Stimulated activated CD8-positive, alpha-beta memory T cell treated with anti-CD3 and anti-CD28 coated beads, Interleukin-15, amount 100 ng/mL, for 1 hour (primary cell): ENCODE measurements at regions not wholly inside any gene's neighbourhood (a gene's known extent, or its start where the extent isn't known, plus 50 kb on each side); places are given as distances from the start of the nearest gene placed in this dataset.
"Not testable (repeated sequence)": the region's sequence is repeated elsewhere in the genome, so short reads cannot be mapped to it uniquely, and the experiment has no call there.

Experiments
- DNase-seq: peaks from one replicate; pipeline ENCODE4 v3.0.0-alpha.2; 2020; ENCODE audit warnings: low read depth

- DNase-seq: no peak
Measured at GRCh38 chr1:47684964-47685762, 247.3 kb downstream of the FOXD2 start.

- no peak for DNase-seq
Measured at GRCh38 chr1:47685763-47686066, 247.9 kb downstream of the FOXD2 start.

- no peak for DNase-seq
Measured at GRCh38 chr1:47686731-47687630, 249.1 kb downstream of the FOXD2 start.

DNA sequence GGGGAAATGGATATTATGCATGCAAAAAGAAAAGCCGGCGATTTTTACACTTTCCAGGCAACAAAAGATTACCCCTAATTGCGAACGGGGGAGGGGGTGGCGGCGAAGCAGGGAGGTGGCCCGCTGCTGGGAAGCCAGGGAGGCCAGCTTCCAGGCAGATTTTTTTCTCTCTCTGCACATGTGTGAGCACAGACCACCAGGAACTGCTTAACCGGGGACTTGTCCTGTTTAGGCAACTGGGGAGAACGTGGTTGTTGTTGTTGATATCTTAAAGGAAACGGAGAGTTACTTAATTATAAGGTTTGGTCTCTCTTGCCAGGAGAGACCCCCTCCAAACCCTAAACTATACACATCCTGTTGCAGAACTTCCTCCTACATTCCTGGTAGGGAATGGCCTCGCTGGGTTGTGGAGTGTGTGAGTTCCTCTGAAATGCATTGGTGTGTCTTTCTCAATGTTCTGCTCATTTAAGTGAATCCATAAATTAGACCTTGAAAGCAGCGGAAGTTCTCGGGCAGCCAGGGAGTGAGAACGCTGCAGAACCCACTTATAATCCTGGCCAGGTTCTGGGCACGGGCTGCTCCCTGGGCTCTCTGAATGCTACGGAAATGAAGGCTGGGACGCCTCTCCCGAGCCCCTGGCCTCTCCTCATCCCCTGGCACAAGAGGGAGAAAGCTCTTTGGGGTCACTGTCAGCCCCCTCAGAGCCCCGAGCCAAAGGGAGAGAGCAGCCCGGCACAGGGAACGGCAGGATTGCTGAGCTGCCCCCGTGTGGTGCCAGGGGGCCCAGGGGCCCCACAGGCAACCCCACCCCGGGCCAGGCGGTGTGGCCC lies 250.0 kb downstream of the FOXD2 start:
- no peak for DNase-seq

- no peak for DNase-seq
Measured at GRCh38 chr1:47688461-47689296, 250.8 kb downstream of the FOXD2 start.

GRCh38 chr1:47689894-47690293 lies 252.1 kb downstream of the FOXD2 start:
- no peak for DNase-seq

DNA sequence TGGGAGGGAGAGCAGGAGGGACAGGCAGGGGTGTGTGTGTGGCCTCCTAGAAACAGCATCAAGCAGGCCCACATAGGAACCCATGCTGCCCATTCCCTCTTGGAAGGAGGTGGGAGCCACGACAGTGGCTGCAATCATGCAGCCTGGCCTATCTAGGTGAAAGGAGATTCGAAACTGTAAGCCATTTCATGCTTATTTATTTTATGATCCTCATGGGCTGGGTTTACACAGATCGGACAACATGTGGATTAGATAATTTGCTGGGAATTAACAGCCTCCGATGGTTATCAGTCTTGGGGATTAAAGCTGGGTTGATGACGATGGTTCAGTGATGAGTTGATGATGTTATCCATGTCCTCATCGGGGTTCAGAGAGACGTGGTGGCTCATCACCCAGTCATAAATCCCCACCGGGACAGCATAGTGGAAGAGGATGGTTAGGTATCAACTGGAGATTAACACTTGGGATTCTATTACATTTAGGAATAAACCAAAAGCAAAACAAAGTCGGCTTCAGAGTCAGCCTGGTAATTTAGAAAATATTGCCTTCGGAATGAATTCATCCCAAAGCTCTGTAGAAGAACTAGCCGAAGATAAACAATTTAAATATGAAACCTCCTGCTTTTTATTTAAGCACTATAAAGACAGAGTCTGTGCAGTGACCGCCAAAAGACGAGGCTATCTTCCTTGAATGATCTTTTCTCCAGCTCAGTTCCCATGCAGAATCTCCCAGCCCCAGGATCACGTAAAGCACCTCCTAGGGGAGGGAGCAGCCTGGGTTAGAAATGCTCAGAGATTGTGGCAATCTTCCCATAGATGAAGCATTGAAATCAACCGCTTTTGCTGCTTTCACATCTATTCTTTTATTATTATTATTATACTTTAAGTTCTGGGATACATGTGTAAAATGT lies 252.8 kb downstream of the FOXD2 start:
- no peak for DNase-seq

DNA sequence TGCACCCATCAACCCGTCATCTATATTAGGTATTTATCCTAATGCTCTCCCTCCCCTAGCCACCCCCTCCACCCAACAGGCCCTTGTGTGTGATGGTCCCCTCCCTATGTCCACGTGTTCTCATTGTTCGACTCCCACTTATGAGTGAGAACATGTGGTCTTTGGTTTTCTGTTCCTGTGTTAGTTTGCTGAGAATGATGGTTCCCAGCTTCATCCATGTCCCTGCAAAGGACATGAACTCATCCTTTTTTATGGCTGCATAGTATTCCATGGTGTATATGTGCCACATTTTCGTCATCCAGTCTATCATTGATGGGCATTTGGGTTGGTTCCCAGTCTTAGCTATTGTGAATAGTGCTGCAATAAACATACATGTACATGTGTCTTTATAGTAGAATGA lies 253.4 kb downstream of the FOXD2 start:
- DNase-seq: not testable (repeated sequence)

DNA sequence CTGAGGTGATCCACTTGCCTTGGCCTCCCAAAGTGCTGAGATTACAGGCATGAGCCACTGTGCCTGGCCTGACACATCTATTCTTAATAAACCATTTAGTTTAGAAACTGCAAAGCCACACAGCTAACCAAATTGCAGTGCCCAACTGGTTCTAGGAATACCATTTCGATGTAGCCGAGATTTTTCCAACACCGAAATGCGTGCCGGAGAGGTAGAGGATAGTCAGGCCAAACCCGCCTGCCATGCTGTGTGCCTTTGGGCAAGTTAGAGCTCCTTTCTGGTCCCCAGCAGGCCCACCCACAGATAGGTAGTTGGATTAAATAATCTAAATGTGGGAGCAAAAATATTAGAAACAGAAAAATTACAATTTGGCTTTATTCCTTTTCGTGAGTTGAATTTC lies 254.4 kb downstream of the FOXD2 start:
- DNase-seq: no peak

- DNase-seq: no peak
Measured at GRCh38 chr1:47693115-47693514, 255.3 kb downstream of the FOXD2 start.

DNA sequence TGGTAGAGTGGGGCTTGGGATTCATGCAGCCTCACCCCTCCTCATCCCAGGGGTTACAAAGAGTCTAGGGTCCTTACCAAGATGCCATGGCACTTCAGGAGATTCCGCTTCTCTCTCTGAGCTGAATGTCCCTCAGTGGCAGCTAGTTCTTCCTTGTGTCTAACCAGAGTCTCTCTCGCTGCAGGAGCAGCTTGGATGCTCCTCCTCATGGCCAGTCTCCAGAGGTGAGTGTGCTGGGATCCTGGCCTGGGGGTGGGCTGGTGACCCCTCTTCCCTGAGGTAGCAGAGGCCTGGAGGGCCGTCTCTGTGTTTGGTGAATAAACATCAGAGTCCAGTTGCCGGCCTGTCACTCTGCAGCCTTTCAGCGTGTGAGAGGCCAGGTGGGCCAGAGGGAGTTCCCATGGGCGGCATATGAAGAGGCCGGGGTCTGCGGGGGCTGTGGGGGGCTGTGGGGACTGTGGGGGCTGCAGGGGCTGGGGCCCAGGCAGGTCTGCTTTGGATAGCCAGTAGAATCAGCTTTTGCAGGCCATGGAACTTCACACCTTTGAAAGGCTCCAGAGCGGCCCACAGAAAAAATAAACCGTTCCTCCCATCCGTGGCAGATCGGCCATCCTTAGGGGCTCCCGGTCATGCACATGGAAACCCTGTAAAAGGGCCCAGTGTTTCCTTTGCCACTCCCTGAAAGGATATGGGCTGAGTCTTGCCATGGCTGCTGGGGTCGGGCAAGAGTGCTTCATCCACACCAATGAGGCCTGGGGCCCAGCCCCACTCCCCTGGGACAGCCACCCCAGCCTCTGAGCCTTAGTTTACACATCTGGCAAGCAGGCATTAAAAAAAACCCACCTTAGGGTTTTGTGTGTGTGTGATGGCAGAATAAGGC lies 256.4 kb downstream of the FOXD2 start:
- DNase-seq: no peak

DNA sequence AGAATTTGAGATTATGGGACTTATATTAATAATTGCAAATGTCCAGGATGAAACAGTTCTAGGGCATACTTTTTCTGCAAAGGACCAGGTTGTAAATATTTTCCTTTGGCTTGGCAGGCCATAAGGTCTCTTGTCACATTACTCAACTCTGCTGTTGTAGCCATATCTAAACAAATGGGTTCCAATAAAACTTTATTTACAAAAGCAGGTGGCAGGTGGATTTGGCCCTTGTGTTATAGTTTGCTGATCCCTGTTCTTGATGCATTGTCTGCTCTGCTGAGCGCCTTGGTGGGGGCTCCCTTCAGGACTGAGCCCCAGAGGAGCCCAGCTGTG lies 258.5 kb downstream of the FOXD2 start:
- no peak for DNase-seq

GRCh38 chr1:47696737-47697441 lies 259.0 kb downstream of the FOXD2 start:
- DNase-seq: no peak

DNA sequence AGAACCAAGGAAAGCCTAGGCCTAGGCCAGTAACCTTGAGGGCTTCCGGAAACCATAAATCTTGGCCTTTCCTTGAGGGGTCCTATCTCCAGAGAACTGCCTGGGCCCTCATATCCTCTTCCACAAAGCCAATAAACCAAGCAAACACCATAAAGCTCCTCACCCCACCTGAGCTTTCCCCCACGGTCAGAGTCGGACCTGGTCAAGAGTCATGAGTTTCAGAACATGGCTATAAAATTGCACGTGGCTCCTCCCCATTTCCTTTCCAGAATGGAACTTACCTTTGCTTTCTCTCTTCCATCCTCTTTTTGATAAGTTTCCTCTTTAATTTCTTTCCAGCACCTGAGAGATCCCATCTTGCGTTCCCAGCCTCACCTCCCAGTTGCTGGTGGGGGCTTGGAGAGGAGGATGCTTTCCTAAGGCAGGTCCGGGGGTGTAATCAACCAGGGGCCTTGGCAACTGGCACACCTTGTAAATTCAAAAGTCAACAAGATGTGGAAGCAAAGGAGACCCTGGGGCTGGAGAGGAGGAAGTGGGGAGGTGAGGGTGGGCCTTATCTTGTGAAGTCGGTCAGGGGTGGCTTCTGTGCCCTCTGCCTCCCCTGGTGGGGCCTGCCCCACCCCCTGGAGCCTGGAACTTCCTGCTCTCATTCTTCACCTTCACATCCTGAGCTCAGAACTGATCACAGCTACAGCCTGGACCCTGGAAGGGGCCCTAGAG lies 259.9 kb downstream of the FOXD2 start:
- DNase-seq: no peak

GRCh38 chr1:47699492-47700235 lies 261.8 kb downstream of the FOXD2 start:
- DNase-seq: no peak

DNA sequence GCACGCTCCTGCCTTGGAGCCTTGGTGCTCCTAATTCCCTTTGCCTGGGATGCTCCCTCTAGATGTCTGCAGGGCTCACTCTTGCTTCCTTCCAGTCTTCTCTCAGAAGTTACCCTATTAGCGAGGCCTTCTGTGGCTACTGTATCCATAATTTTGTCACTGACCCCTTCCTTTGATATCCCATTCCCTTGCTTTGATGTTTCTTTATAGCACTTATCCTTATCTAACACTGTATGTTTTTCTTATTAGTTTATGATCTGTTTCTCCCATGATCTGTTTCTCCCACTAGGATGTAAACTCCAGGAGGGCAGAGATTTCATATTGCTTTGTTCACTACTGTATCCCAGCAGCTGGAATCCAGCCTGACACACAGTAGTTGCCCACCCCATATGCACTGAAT lies 263.4 kb downstream of the FOXD2 start:
- DNase-seq: no peak

DNA sequence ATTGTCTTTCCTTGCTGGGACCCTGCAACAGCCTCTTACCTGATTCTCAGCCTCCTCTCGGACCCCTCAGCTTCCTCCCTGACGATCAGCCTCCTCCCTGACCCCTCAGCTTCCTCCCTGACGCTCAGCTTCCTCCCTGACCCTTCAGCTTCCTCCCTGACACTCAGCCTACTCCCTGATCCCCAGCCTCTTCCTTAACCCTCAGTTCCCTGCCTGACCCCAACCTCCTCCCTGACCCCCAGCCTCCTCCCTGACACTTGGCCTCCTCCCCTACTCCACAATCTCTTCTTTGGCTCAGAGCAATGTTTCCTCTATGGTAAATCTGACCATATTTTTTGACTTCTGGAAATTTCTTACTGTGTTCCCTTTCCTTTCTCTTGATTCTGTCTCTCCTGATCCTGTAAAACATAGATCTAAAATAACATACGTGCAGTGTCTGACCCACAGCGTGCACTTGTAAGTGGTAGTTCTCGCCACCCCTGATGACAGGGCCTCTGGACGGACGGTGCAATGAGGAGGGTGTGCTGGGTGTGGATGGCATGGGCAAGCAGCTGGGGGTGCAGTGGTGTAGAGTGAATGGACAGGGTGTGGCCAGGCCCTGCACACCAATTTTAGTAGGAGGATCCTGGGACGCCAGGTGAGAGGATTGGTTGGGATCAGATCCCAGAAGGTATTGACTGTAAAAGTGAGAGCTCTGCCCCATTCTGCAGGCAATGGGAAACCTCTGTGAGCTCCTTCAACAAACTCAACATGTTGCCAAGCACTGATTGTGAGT lies 264.1 kb downstream of the FOXD2 start:
- DNase-seq: no peak
